GM12891 (cell line): ENCODE measurements at regions not wholly inside any gene's neighbourhood (a gene's known extent, or its start where the extent isn't known, plus 50 kb on each side); places are given as distances from the start of the nearest gene placed in this dataset.

Source experiments
- PAX5 ChIP-seq: IDR thresholded peaks from 2 replicates; pipeline ENCODE4 v1.6.1; 2011; ENCODE audit warnings: low read length, moderate library complexity, mild to moderate bottlenecking; ENCODE audit not compliant: insufficient read depth, severe bottlenecking
- POLR2A ChIP-seq: IDR thresholded peaks from 2 replicates; pipeline ENCODE4 v1.6.1; 2011; ENCODE audit warnings: low read depth, low read length, control low read depth
- POLR2AphosphoS5 ChIP-seq: IDR thresholded peaks from 2 replicates; pipeline ENCODE4 v1.6.1; 2011; ENCODE audit warnings: low read depth, low read length, control low read depth
- POU2F2 ChIP-seq: IDR thresholded peaks from 2 replicates; pipeline ENCODE4 v1.6.1; 2011; ENCODE audit warnings: low read depth, mild to moderate bottlenecking, control low read depth, low read length, moderate library complexity
- SPI1 ChIP-seq: IDR thresholded peaks from 2 replicates; pipeline ENCODE4 v1.6.1; 2011; ENCODE audit warnings: low read depth, low read length, control low read depth
- TAF1 ChIP-seq: IDR thresholded peaks from 2 replicates; pipeline ENCODE4 v1.6.1; 2011; ENCODE audit warnings: low read depth, low read length, control low read depth

GRCh38 chr3:35969406-35969805 is 330.1 kb downstream of the ARPP21 start:
- TF ChIP-seq POLR2A (no peak), POLR2AphosphoS5 (no peak), TAF1 (no peak), SPI1 (no peak), PAX5 (no peak), POU2F2 (no peak)
